ENCODE measurements at regions not wholly inside any gene's neighbourhood (a gene's known extent, or its start where the extent isn't known, plus 50 kb on each side); places are given as distances from the start of the nearest gene placed in this dataset.

GRCh38 chr13:74871369-74872070 is 610.4 kb downstream of the TBC1D4 start:
- Histone ChIP-seq H3K9me3 (peaks cover 0 to 17% (median 9%) of the 10 kb centered on the region in 8 donors), H3K36me3 (no peaks in the 10 kb centered on the region), H3K27me3 (replicated peaks in 1 of 7) (no peaks in the 10 kb centered on the region), H3K4me3 (no peak overlapping the region), H3K4me1 (no peaks in the 10 kb centered on the region), H3K27ac (no peak overlapping the region)
- no peak for DNase-seq
- intact Hi-C loops (cut with DNase I; ENCODE audit: low total_unique reads): no loop called here
- TF ChIP-seq POLR2AphosphoS5 (IDR thresholded peaks at IDR 0.05): no peak
- no peak for TF ChIP-seq POLR2A (IDR thresholded peaks at IDR 0.05)
- TF ChIP-seq CTCF (IDR thresholded peaks at IDR 0.05 in 8 of 11, conservative IDR thresholded peaks at IDR 0.05 in 3 of 11): no peak

GRCh38 chr13:74870865-74871264 is 611.1 kb downstream of the TBC1D4 start:
- H3K27me3 ChIP-seq (replicated peaks in 1 of 7): no peaks in the 10 kb centered on the region
- DNase-seq: no peak
- intact Hi-C loops (cut with DNase I; ENCODE audit: low total_unique reads): no loop called here
- no peak overlapping the region for H3K27ac ChIP-seq
- TF ChIP-seq POLR2A (IDR thresholded peaks at IDR 0.05): no peak
- no peak for TF ChIP-seq CTCF (IDR thresholded peaks at IDR 0.05 in 8 of 11, conservative IDR thresholded peaks at IDR 0.05 in 3 of 11)
- TF ChIP-seq POLR2AphosphoS5 (IDR thresholded peaks at IDR 0.05): no peak
- H3K9me3 ChIP-seq: peaks cover 0 to 17% (median 9%) of the 10 kb centered on the region in 8 donors
- no peaks in the 10 kb centered on the region for H3K36me3 ChIP-seq
- H3K4me1 ChIP-seq: no peaks in the 10 kb centered on the region
- no peak overlapping the region for H3K4me3 ChIP-seq
- 87 to 91% (median 89%) methylated on average over 2 of the region's 2 CpGs for WGBS, 5 donors

- DNase-seq: no peak
- H3K4me1 ChIP-seq: no peaks in the 10 kb centered on the region
- intact Hi-C loops (cut with DNase I; ENCODE audit: low total_unique reads): no loop called here
- TF ChIP-seq CTCF (IDR thresholded peaks at IDR 0.05 in 8 of 11, conservative IDR thresholded peaks at IDR 0.05 in 3 of 11): no peak
- no peak for TF ChIP-seq POLR2A (IDR thresholded peaks at IDR 0.05)
- H3K27ac ChIP-seq: no peak overlapping the region
- 70 to 95% (median 73%) methylated on average over 2 of the region's 2 CpGs for WGBS, 5 donors
- H3K27me3 ChIP-seq (replicated peaks in 1 of 7): no peaks in the 10 kb centered on the region
- H3K36me3 ChIP-seq: no peaks in the 10 kb centered on the region
- peaks cover 0 to 17% (median 9%) of the 10 kb centered on the region in 8 donors for H3K9me3 ChIP-seq
- H3K4me3 ChIP-seq: no peak overlapping the region
Measured at GRCh38 chr13:74869846-74870245, 612.1 kb downstream of the TBC1D4 start.

GRCh38 chr13:74868049-74868448 is 613.9 kb downstream of the TBC1D4 start:
- DNase-seq: no peak
- TF ChIP-seq POLR2AphosphoS5 (IDR thresholded peaks at IDR 0.05) (no peak), CTCF (IDR thresholded peaks at IDR 0.05 in 8 of 11, conservative IDR thresholded peaks at IDR 0.05 in 3 of 11) (no peak), POLR2A (IDR thresholded peaks at IDR 0.05) (no peak)
- Histone ChIP-seq H3K4me1 (no peaks in the 10 kb centered on the region), H3K36me3 (no peaks in the 10 kb centered on the region), H3K27ac (no peak overlapping the region), H3K9me3 (peaks cover 0 to 17% (median 9%) of the 10 kb centered on the region in 8 donors), H3K27me3 (replicated peaks in 1 of 7) (no peaks in the 10 kb centered on the region), H3K4me3 (no peak overlapping the region)
- intact Hi-C loops (cut with DNase I; ENCODE audit: low total_unique reads): no loop called here

All from spleen (tissue), 11 donors.